Upper lobe of left lung (tissue), 6 donors: ENCODE measurements at regions not wholly inside any gene's neighbourhood (a gene's known extent, or its start where the extent isn't known, plus 50 kb on each side); places are given as distances from the start of the nearest gene placed in this dataset.

ENCODE experiments used
- ATAC-seq, 2 donors: fragments of 200-7000 bp; cut with Tn5 transposase; one replicate each; pipeline ENCODE4 v1.9.1; 2022; ENCODE audit warnings: mild to moderate bottlenecking in 2 of 2, moderate library complexity in 2 of 2; ENCODE audit not compliant: low FRiP score in 2 of 2
- DNase-seq, 2 donors: peaks; one replicate each; pipeline ENCODE4 v3.0.0-alpha.2; 2019 to 2020
- H3K27ac ChIP-seq, 4 donors: fragments of 200-600 bp; sonication (generic); one replicate each; pipeline ENCODE4 v1.5.1; 2016 to 2019
- H3K27me3 ChIP-seq, 4 donors: fragments of 200-600 bp; sonication (generic); one replicate each; pipeline ENCODE4 v1.5.1; 2017 to 2019
- H3K36me3 ChIP-seq, 4 donors: fragments of 200-600 bp; sonication (generic); one replicate each; pipeline ENCODE4 v1.5.1; 2016 to 2019
- H3K4me1 ChIP-seq, 4 donors: fragments of 200-600 bp; sonication (generic); one replicate each; pipeline ENCODE4 v1.5.1; 2018 to 2019
- H3K4me3 ChIP-seq, 4 donors: fragments of 200-600 bp; sonication (generic); one replicate each; pipeline ENCODE4 v1.5.1; 2017 to 2019; ENCODE audit warnings: mild to moderate bottlenecking in 2 of 4, moderate library complexity in 1 of 4
- H3K9me3 ChIP-seq, 4 donors: fragments of 200-600 bp; sonication (generic); one replicate each; pipeline ENCODE4 v1.5.1; 2018 to 2019
- CTCF ChIP-seq, 6 experiments: fragments of 450-650 bp in 4 of 6; fragments of 200-600 bp in 2 of 6; sonication (generic) in 2 of 6; IDR thresholded peaks; one replicate each; pipeline ENCODE4 v1.5.1; 2016 to 2019; ENCODE audit warnings: antibody characterized with exemption in 6 of 6
- EP300 ChIP-seq, 4 donors: sonication (generic); formaldehyde crosslinking; IDR thresholded peaks; one replicate each; pipeline ENCODE4 v1.5.1; 2017; ENCODE audit warnings: antibody characterized with exemption in 4 of 4, control low read depth in 2 of 4
- POLR2A ChIP-seq, 4 donors: fragments of 450-650 bp; IDR thresholded peaks; one replicate each; pipeline ENCODE4 v1.5.1; 2016 to 2017; ENCODE audit warnings: antibody characterized with exemption in 4 of 4, mild to moderate bottlenecking in 2 of 4
- POLR2AphosphoS5 ChIP-seq, 2 donors: sonication (generic); formaldehyde crosslinking; IDR thresholded peaks; one replicate each; pipeline ENCODE4 v1.5.1; 2017; ENCODE audit warnings: antibody characterized with exemption in 2 of 2
- WGBS, 2 donors: methylation state at CpG; one replicate each; pipeline ENCODE4 v1.1.5; 2017 to 2018; 5-methylcytosine and 5-hydroxymethylcytosine counted together
- donor health status: DM: no; HTN: no; CAD: no; lungs with moderate emphysema.
- donor health status: DM: no; HTN: yes; CAD: no; lungs with severe emphysema.

- Histone ChIP-seq H3K27ac (no peak overlapping the region), H3K4me1 (peaks cover under 1 to 4% (median 1%) of the 10 kb centered on the region in 4 donors), H3K4me3 (no peak overlapping the region), H3K27me3 (no peaks in the 10 kb centered on the region), H3K36me3 (no peaks in the 10 kb centered on the region), H3K9me3 (no peaks in the 10 kb centered on the region)
- DNase-seq (no peak), ATAC-seq (no peak)
- TF ChIP-seq POLR2A (IDR thresholded peaks at IDR 0.05) (no peak), POLR2AphosphoS5 (IDR thresholded peaks at IDR 0.05) (no peak), CTCF (IDR thresholded peaks at IDR 0.05) (no peak), EP300 (IDR thresholded peaks at IDR 0.05) (no peak)
- WGBS, 2 donors: 86 to 89% methylated on average over 7 of the region's 7 CpGs
Observed at GRCh38 chr14:76941544-76941943, 87.0 kb downstream of the IRF2BPL start.

DNA sequence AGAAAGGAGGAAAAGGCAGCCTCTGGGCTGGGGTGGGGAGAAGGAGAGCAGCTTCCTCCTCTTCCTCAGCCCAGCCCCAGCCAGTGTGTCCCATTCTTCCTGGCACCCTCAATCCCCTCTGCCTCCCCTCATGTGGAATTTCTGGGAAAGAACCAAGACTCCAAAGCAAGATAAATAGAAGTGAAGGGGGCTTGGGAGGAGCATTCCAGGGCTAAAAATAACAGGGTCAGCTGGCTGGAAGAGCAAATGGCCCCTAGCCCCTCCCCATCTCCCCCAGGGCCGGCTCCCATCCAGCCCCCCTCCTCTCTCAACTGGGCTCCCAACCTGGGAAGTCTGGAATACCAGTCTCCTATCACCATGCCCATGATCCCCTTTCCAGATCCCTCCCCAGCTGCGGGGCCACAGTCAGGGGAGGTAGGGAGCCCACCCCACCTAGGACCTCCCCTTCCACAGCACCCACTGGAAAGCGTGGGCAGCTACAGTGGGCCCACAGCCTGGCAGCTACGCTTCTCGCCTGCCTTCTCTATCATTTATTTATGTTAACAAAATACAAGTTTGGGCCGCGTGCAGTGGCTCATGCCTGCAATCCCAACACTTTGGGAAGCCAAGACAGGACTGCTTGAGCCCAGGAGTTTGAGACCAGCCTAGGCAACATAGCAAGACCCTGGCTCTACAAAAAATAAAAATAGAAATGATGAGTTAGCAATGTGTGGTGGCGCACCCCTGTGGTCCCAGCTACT is 88.3 kb downstream of the IRF2BPL start:
- Histone ChIP-seq H3K27me3 (no peaks in the 10 kb centered on the region), H3K9me3 (no peaks in the 10 kb centered on the region), H3K4me3 (no peak overlapping the region), H3K4me1 (peaks cover 0 to 4% (median 0%) of the 10 kb centered on the region in 4 donors), H3K36me3 (no peaks in the 10 kb centered on the region), H3K27ac (no peak overlapping the region)
- no peak for DNase-seq
- TF ChIP-seq EP300 (IDR thresholded peaks at IDR 0.05) (no peak), POLR2A (IDR thresholded peaks at IDR 0.05) (no peak), CTCF (IDR thresholded peaks at IDR 0.05) (no peak), POLR2AphosphoS5 (IDR thresholded peaks at IDR 0.05) (no peak)
- no peak for ATAC-seq
- WGBS, 2 donors: 77 to 82% methylated on average over 8 of the region's 8 CpGs

DNA sequence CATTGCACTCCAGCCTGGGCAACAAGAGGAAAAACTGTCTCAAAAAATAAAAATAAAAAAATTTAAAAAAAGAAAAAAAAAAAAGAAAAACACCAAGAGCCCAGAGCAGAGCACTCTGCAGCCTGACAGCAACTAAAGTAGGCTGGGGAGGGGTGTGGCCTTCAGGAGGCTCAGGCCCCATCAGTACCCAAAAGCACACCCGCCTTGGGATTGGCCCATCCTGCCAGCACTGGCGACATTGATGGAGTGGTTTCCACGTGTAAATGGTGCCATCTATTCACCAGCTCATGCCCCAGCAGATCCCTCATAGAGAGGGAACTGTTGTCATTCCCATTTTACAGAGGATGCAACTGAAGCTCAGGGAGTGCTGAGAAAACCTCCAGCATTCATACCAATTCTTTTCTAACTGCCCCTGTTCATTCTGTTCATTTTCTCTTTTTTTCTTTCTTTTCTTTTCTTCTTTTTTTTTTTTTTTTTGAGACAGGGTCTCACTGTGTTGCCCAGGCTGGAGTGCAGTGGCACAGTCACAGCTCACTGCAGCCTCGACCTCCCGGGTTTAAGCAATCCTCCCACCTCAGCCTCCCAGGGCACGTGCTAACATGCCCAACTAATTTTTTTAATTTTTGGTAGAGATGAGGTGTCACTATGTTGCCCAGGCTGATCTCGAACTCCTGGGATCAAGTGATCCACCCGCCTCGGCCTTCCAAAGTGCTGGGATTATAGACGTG is 89.3 kb downstream of the IRF2BPL start:
- H3K27me3 ChIP-seq: no peaks in the 10 kb centered on the region
- no peak overlapping the region for H3K27ac ChIP-seq
- H3K36me3 ChIP-seq: no peaks in the 10 kb centered on the region
- no peak for TF ChIP-seq EP300 (IDR thresholded peaks at IDR 0.05)
- no peak for TF ChIP-seq POLR2AphosphoS5 (IDR thresholded peaks at IDR 0.05)
- TF ChIP-seq POLR2A (IDR thresholded peaks at IDR 0.05): no peak
- TF ChIP-seq CTCF (IDR thresholded peaks at IDR 0.05): no peak
- 81 to 89% methylated on average over 10 of the region's 10 CpGs for WGBS, 2 donors
- ATAC-seq: no peak
- H3K4me3 ChIP-seq: no peak overlapping the region
- peaks cover 0 to 4% (median 0%) of the 10 kb centered on the region in 4 donors for H3K4me1 ChIP-seq
- DNase-seq: no peak
- no peaks in the 10 kb centered on the region for H3K9me3 ChIP-seq

DNA sequence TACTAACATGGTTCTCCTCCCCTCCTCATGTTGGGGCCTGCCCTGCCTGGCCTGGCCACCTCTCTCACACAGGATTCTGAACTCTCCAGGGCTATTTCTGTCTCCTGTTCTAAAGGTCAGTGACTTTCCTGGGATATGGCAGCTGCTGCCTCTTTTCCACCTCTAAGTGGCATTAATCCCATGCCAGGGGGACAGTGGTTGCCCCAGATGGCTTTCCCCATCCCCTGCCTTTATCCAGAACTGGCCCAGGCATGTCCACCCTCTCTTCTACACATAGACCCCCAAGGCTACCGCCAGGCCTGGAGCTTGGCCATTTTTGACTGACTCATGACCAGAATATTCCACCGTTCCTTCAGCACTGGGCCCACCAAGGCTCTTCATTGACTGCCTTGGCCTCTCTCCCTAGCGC is 90.4 kb downstream of the IRF2BPL start:
- ATAC-seq (no peak), DNase-seq (no peak)
- H3K4me3 ChIP-seq: no peak overlapping the region
- peaks cover 0 to 4% (median 0%) of the 10 kb centered on the region in 4 donors for H3K4me1 ChIP-seq
- no peaks in the 10 kb centered on the region for H3K36me3 ChIP-seq
- 95 to 100% methylated on average over 2 to 3 of the region's 3 CpGs for WGBS, 2 donors
- no peak overlapping the region for H3K27ac ChIP-seq
- H3K27me3 ChIP-seq: no peaks in the 10 kb centered on the region
- no peaks in the 10 kb centered on the region for H3K9me3 ChIP-seq
- no peak for TF ChIP-seq EP300 (IDR thresholded peaks at IDR 0.05)
- TF ChIP-seq POLR2AphosphoS5 (IDR thresholded peaks at IDR 0.05): no peak
- no peak for TF ChIP-seq CTCF (IDR thresholded peaks at IDR 0.05)
- no peak for TF ChIP-seq POLR2A (IDR thresholded peaks at IDR 0.05)
